Epithelial cell of esophagus (primary cell): ENCODE measurements at regions not wholly inside any gene's neighbourhood (a gene's known extent, or its start where the extent isn't known, plus 50 kb on each side); places are given as distances from the start of the nearest gene placed in this dataset.

Experiments
- DNase-seq: peaks from one replicate; pipeline ENCODE4 v3.0.0; 2010; ENCODE audit warnings: low read depth
- H3K4me3 ChIP-seq: 2 replicates; pipeline ENCODE4 v1.5.1; 2011; ENCODE audit warnings: mild to moderate bottlenecking, low read length, control low read depth
- TF ChIP-seq, protein P1 (sequence below): IDR thresholded peaks from 2 replicates; pipeline ENCODE4 v1.5.1; 2011; ENCODE audit warnings: low read depth, mild to moderate bottlenecking, low read length, control low read depth, inconsistent platforms; ENCODE audit not compliant: insufficient read depth; ENCODE audit errors: missing control alignments

DNA sequence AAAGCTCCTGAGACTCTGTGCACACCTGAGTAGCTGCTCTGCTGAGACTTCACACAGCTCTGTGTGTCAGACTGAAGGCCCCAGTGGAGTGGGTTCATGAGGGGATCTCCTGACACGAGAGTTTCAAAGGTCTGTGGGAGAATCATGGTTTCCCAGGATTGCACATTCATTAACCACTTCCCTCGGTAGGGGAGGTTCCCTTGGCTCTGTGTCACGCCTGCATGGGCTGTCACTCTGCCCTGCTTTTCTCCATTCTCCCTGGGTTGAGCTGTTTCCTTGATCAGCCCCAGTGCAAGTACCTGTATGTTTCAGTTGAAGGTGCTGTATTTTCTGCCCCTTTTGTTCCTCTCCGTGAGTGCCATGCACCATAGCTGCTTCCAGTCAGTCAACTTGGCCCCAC lies 236.9 kb downstream of the EPM2A start:
- peak; percentile 8 for DNase-seq
- TF ChIP-seq, protein P1, sequence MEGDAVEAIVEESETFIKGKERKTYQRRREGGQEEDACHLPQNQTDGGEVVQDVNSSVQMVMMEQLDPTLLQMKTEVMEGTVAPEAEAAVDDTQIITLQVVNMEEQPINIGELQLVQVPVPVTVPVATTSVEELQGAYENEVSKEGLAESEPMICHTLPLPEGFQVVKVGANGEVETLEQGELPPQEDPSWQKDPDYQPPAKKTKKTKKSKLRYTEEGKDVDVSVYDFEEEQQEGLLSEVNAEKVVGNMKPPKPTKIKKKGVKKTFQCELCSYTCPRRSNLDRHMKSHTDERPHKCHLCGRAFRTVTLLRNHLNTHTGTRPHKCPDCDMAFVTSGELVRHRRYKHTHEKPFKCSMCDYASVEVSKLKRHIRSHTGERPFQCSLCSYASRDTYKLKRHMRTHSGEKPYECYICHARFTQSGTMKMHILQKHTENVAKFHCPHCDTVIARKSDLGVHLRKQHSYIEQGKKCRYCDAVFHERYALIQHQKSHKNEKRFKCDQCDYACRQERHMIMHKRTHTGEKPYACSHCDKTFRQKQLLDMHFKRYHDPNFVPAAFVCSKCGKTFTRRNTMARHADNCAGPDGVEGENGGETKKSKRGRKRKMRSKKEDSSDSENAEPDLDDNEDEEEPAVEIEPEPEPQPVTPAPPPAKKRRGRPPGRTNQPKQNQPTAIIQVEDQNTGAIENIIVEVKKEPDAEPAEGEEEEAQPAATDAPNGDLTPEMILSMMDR: no peak
- H3K4me3 ChIP-seq: no peak overlapping the region

DNA sequence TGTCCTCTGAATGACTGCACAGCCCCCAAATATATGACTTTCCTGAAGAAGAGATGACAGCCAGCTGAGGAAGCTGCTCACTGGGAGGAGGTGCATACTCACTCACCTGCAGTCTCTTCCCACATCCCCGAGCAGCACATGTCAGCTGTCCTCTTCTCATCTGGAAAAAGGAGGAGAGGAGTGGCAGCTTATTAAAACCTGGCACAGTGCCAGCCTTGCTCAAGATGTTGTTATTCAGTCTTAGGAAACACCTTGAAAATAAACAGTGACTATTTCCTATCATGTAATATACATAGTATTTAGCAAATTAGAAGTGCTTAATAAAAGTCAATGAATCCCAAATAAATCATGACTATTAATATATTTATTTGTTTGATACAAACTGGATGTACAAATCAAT lies 232.9 kb downstream of the EPM2A start:
- TF ChIP-seq, protein P1: no peak
- peak; percentile 91 for DNase-seq
- H3K4me3 ChIP-seq: no peak overlapping the region

DNA sequence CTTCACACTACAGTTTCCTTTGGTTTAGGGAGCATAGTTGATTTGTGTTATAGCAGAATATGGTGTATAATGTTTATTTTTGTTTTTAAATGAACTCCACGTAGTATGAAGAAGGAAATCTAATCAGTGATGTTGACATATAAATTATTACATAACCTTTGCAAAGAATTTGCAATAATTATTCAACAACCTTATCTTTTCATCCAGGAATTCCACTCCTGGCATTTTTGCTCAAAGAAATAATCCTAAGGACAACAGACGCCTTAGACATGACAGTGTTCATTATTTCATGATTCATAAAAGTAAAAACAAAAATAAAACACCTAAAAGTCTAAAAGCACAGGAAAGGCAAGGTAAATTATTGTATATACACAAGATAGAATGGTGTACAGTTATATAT lies 229.2 kb downstream of the EPM2A start:
- no peak for DNase-seq
- H3K4me3 ChIP-seq: no peak overlapping the region
- TF ChIP-seq, protein P1: no peak

DNA sequence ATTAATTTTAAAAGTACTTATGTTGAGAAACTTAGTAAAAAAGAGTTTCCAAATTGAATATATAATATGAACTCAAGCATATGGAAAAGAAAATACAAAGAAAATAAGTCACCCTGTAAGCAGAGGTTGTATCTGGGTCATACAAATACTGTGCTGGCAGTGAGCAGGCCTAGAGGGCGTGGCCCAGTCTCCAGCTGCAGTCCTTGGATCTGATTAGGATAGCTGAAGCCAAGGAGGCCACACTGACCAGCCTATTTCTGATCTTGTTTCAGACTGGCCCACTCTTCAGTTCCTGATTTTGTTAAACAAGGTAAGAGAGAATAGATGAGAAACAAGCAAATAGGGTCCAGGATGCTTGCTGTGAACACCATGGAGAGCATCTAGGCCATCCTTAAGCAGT lies 228.8 kb downstream of the EPM2A start:
- no peak for DNase-seq
- TF ChIP-seq, protein P1: no peak
- no peak overlapping the region for H3K4me3 ChIP-seq

DNA sequence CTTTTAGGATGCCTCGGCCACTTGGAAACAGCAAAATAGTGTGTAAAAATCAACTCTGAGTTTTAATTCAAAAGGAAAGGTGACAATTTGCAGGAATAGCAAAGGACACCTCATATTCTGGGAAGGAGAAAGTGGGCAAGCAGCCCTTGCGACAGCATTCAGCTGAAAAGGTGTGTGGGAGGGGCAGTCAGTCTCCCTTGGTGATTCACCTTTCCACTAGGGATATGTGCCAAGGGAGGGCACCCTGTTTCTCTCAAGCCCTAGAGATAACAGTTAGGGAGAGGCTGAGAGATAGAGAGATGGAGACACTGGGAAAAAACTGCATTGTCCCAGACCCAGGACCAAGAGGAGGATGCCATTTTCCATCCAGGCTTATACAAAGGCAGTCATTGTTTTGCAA lies 228.1 kb downstream of the EPM2A start:
- H3K4me3 ChIP-seq: no peak overlapping the region
- TF ChIP-seq, protein P1: no peak
- peak; percentile 73 for DNase-seq

DNA sequence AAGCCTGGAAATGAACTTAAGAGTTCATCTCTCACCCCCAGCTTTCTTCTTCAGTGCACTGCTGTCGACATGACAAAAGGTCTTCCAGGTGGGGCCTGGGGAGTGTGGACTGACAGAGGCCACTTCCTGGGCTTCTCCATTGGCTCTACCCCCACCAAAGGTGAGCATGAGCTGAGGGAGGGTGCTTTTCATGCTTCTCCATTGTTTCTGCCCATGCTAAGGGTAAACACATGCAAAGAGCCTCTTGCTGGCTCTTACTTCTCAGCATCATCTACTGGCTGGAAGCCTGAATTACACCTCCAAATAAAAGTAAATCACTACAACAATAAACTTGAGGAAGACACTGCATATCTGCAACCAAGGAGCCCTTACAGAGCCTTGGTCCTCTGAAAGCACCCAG lies 227.2 kb downstream of the EPM2A start:
- peak; percentile 9 for DNase-seq
- TF ChIP-seq, protein P1: peak; percentile 24
- no peak overlapping the region for H3K4me3 ChIP-seq

DNA sequence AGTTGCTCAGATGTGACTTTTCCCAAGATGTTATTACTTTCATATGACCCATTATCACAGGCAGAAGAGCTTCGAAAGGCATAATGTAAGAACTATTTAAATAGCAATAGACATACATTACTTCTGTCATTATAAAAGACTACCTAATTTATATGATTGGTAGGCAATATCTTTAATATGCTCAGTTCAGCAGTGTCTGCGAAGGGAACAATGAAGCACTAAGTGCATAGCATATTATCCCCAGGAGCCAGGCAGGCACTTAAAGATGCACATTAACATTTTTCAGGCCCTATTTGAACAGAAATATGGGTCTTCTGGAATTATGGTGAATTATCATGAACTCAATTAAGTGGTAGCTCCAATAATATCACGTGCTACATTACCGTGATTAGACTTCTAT lies 217.8 kb downstream of the EPM2A start:
- H3K4me3 ChIP-seq: no peak overlapping the region
- DNase-seq: no peak
- TF ChIP-seq, protein P1: no peak
